ENCODE measurements at regions not wholly inside any gene's neighbourhood (a gene's known extent, or its start where the extent isn't known, plus 50 kb on each side); places are given as distances from the start of the nearest gene placed in this dataset.

GRCh38 chr2:160666154-160667060 lies 172.8 kb upstream of the RBMS1 start:
- Mint-ChIP-seq H3K27me3 (ENCODE audit: low read depth, unreplicated experiment) (no peaks in the 10 kb centered on the region), H3K9me3 (ENCODE audit: unreplicated experiment) (no peaks in the 10 kb centered on the region), H3K4me3 (ENCODE audit: unreplicated experiment) (peak overlapping the region; percentile 68), H3K36me3 (ENCODE audit: low read depth, unreplicated experiment) (no peaks in the 10 kb centered on the region), H3K4me1 (ENCODE audit: low read depth, unreplicated experiment) (peaks cover 31% of the 10 kb centered on the region), H3K27ac (ENCODE audit: unreplicated experiment) (peak overlapping the region; percentile 94)
- no peaks in the 10 kb centered on the region for H3K36me3 ChIP-seq (ENCODE audit: insufficient read depth, low read length)
- H4K20me1 ChIP-seq (ENCODE audit: insufficient read depth, low read length) = no peaks in the 10 kb centered on the region
- DNase-seq (ENCODE audit: low read depth) (peak; percentile 99), FAIRE-seq (peak; percentile 100)
- no peaks in the 10 kb centered on the region for H3K79me2 ChIP-seq (ENCODE audit: insufficient read depth, low read length)
- TF ChIP-seq EZH2 (IDR thresholded peaks at IDR 0.05; ENCODE audit: insufficient read depth, low read length) (no peak), CTCF (IDR thresholded peaks at IDR 0.05; ENCODE audit: insufficient read depth, low read depth, low read length) (no peak)
- H3K4me3 ChIP-seq (ENCODE audit: insufficient read depth, low read depth, low read length) = peak overlapping the region; percentile 45
- H2AFZ ChIP-seq (ENCODE audit: low read depth, low read length) = peak overlapping the region; percentile 40
- no peaks in the 10 kb centered on the region for H3K9me3 ChIP-seq (ENCODE audit: insufficient read depth, low read depth, low read length)
- peak overlapping the region; percentile 84 for H3K4me2 ChIP-seq (ENCODE audit: low read length)
- H3K27ac ChIP-seq (ENCODE audit: low read depth, low read length) = peak overlapping the region; percentile 91
- H3K9ac ChIP-seq (ENCODE audit: low read length) = peak overlapping the region; percentile 78
- H3K27me3 ChIP-seq (ENCODE audit: insufficient read depth, low read length) = no peaks in the 10 kb centered on the region
- peaks cover 20% of the 10 kb centered on the region for H3K4me1 ChIP-seq (ENCODE audit: insufficient read depth, low read length)

GRCh38 chr2:160667811-160668210 lies 174.2 kb upstream of the RBMS1 start:
- Histone ChIP-seq H3K79me2 (ENCODE audit: insufficient read depth, low read length) (no peaks in the 10 kb centered on the region), H3K9me3 (ENCODE audit: insufficient read depth, low read depth, low read length) (no peaks in the 10 kb centered on the region), H3K4me1 (ENCODE audit: insufficient read depth, low read length) (peaks cover 20% of the 10 kb centered on the region), H3K4me2 (ENCODE audit: low read length) (no peak overlapping the region), H3K27me3 (ENCODE audit: insufficient read depth, low read length) (no peaks in the 10 kb centered on the region), H4K20me1 (ENCODE audit: insufficient read depth, low read length) (no peaks in the 10 kb centered on the region), H3K27ac (ENCODE audit: low read depth, low read length) (no peak overlapping the region), H3K4me3 (ENCODE audit: insufficient read depth, low read depth, low read length) (no peak overlapping the region), H3K9ac (ENCODE audit: low read length) (no peak overlapping the region), H2AFZ (ENCODE audit: low read depth, low read length) (no peak overlapping the region), H3K36me3 (ENCODE audit: insufficient read depth, low read length) (no peaks in the 10 kb centered on the region)
- H3K27ac Mint-ChIP-seq (ENCODE audit: unreplicated experiment) = no peak overlapping the region
- FAIRE-seq (no peak), DNase-seq (ENCODE audit: low read depth) (peak; percentile 9)
- H3K36me3 Mint-ChIP-seq (ENCODE audit: low read depth, unreplicated experiment) = no peaks in the 10 kb centered on the region
- no peaks in the 10 kb centered on the region for H3K9me3 Mint-ChIP-seq (ENCODE audit: unreplicated experiment)
- H3K4me1 Mint-ChIP-seq (ENCODE audit: low read depth, unreplicated experiment) = peaks cover 31% of the 10 kb centered on the region
- no peak for TF ChIP-seq CTCF (IDR thresholded peaks at IDR 0.05; ENCODE audit: insufficient read depth, low read depth, low read length)
- TF ChIP-seq EZH2 (IDR thresholded peaks at IDR 0.05; ENCODE audit: insufficient read depth, low read length) = no peak
- no peak overlapping the region for H3K4me3 Mint-ChIP-seq (ENCODE audit: unreplicated experiment)
- H3K27me3 Mint-ChIP-seq (ENCODE audit: low read depth, unreplicated experiment) = no peaks in the 10 kb centered on the region

GRCh38 chr2:160670618-160671017 lies 177.0 kb upstream of the RBMS1 start:
- Histone ChIP-seq H3K79me2 (ENCODE audit: insufficient read depth, low read length) (no peaks in the 10 kb centered on the region), H2AFZ (ENCODE audit: low read depth, low read length) (no peak overlapping the region), H3K9me3 (ENCODE audit: insufficient read depth, low read depth, low read length) (no peaks in the 10 kb centered on the region), H3K27me3 (ENCODE audit: insufficient read depth, low read length) (no peaks in the 10 kb centered on the region), H3K27ac (ENCODE audit: low read depth, low read length) (no peak overlapping the region), H3K9ac (ENCODE audit: low read length) (no peak overlapping the region), H3K4me2 (ENCODE audit: low read length) (no peak overlapping the region), H3K36me3 (ENCODE audit: insufficient read depth, low read length) (no peaks in the 10 kb centered on the region), H4K20me1 (ENCODE audit: insufficient read depth, low read length) (no peaks in the 10 kb centered on the region), H3K4me1 (ENCODE audit: insufficient read depth, low read length) (peaks cover 20% of the 10 kb centered on the region), H3K4me3 (ENCODE audit: insufficient read depth, low read depth, low read length) (no peak overlapping the region)
- TF ChIP-seq EZH2 (IDR thresholded peaks at IDR 0.05; ENCODE audit: insufficient read depth, low read length) (no peak), CTCF (IDR thresholded peaks at IDR 0.05; ENCODE audit: insufficient read depth, low read depth, low read length) (no peak)
- no peak for FAIRE-seq
- Mint-ChIP-seq H3K27me3 (ENCODE audit: low read depth, unreplicated experiment) (no peaks in the 10 kb centered on the region), H3K4me3 (ENCODE audit: unreplicated experiment) (no peak overlapping the region), H3K4me1 (ENCODE audit: low read depth, unreplicated experiment) (peaks cover 19% of the 10 kb centered on the region), H3K27ac (ENCODE audit: unreplicated experiment) (no peak overlapping the region), H3K36me3 (ENCODE audit: low read depth, unreplicated experiment) (no peaks in the 10 kb centered on the region), H3K9me3 (ENCODE audit: unreplicated experiment) (no peaks in the 10 kb centered on the region)
- no peak for DNase-seq (ENCODE audit: low read depth)

All from astrocyte (in vitro differentiated cells and primary cell).